Progenitor cell of endocrine pancreas (in vitro differentiated cells): ENCODE measurements at regions not wholly inside any gene's neighbourhood (a gene's known extent, or its start where the extent isn't known, plus 50 kb on each side); places are given as distances from the start of the nearest gene placed in this dataset.

ENCODE experiments used
- DNase-seq: peaks from one replicate; pipeline ENCODE4 v3.0.0; 2021; ENCODE audit warnings: low spot score; ENCODE audit not compliant: unreplicated experiment
- H3K27ac Mint-ChIP-seq: 2 replicates; pipeline ENCODE4 v1.8.0; 2021; ENCODE audit warnings: mild to moderate bottlenecking, moderate library complexity, mixed read lengths
- H3K27me3 Mint-ChIP-seq: 2 replicates; pipeline ENCODE4 v1.8.0; 2021; ENCODE audit warnings: mixed read lengths
- H3K36me3 Mint-ChIP-seq: 2 replicates; pipeline ENCODE4 v1.8.0; 2022; ENCODE audit warnings: mixed read lengths; ENCODE audit not compliant: insufficient read depth
- H3K4me1 Mint-ChIP-seq: 2 replicates; pipeline ENCODE4 v1.8.0; 2021; ENCODE audit warnings: low read depth, mixed read lengths
- H3K4me3 Mint-ChIP-seq: 2 replicates; pipeline ENCODE4 v1.8.0; 2021; ENCODE audit warnings: low read depth, mild to moderate bottlenecking, moderate library complexity, mixed read lengths
- H3K9me3 Mint-ChIP-seq: 2 replicates; pipeline ENCODE4 v1.8.0; 2021; ENCODE audit warnings: low read depth, mixed read lengths
- CTCF ChIP-seq: fragments of 200-600 bp; sonication (generic); IDR thresholded peaks from one replicate; pipeline ENCODE4 v1.5.0; 2021; ENCODE audit warnings: antibody characterized with exemption, mild to moderate bottlenecking; ENCODE audit not compliant: unreplicated experiment

- Mint-ChIP-seq H3K9me3 (peaks cover 3% of the 10 kb centered on the region), H3K27ac (no peak overlapping the region), H3K4me3 (no peak overlapping the region)
These were observed 173.8 kb upstream of the ZKSCAN2 start for GRCh38 chr16:25431472-25431871.

GRCh38 chr16:25426829-25427228 is 169.2 kb upstream of the ZKSCAN2 start:
- TF ChIP-seq CTCF = no peak
- Mint-ChIP-seq H3K36me3 (no peaks in the 10 kb centered on the region), H3K9me3 (peaks cover 3% of the 10 kb centered on the region), H3K4me3 (no peak overlapping the region), H3K27me3 (peaks cover 14% of the 10 kb centered on the region), H3K27ac (no peak overlapping the region), H3K4me1 (no peaks in the 10 kb centered on the region)
- no peak for DNase-seq

More at GRCh38 chr16:25431472-25431871, 173.8 kb upstream of the ZKSCAN2 start:
- Mint-ChIP-seq H3K36me3 (no peaks in the 10 kb centered on the region), H3K27me3 (peaks cover 37% of the 10 kb centered on the region), H3K4me1 (no peaks in the 10 kb centered on the region)
- DNase-seq = no peak
- no peak for TF ChIP-seq CTCF

- DNase-seq = no peak
- Mint-ChIP-seq H3K4me1 (no peaks in the 10 kb centered on the region), H3K27ac (no peak overlapping the region), H3K9me3 (no peaks in the 10 kb centered on the region), H3K36me3 (no peaks in the 10 kb centered on the region), H3K4me3 (no peak overlapping the region), H3K27me3 (peaks cover 5% of the 10 kb centered on the region)
- TF ChIP-seq CTCF = no peak
These were observed 162.0 kb upstream of the ZKSCAN2 start for GRCh38 chr16:25419681-25420080.

- H3K27me3 Mint-ChIP-seq = peaks cover 5% of the 10 kb centered on the region
- no peak for DNase-seq
- H3K4me3 Mint-ChIP-seq = no peak overlapping the region
- no peaks in the 10 kb centered on the region for H3K4me1 Mint-ChIP-seq
- no peaks in the 10 kb centered on the region for H3K36me3 Mint-ChIP-seq
- no peak overlapping the region for H3K27ac Mint-ChIP-seq
- TF ChIP-seq CTCF = no peak
- H3K9me3 Mint-ChIP-seq = no peaks in the 10 kb centered on the region
These were observed 161.5 kb upstream of the ZKSCAN2 start for GRCh38 chr16:25419153-25419552.

- H3K36me3 Mint-ChIP-seq = no peaks in the 10 kb centered on the region
- TF ChIP-seq CTCF = no peak
- no peaks in the 10 kb centered on the region for H3K4me1 Mint-ChIP-seq
- H3K4me3 Mint-ChIP-seq = no peak overlapping the region
- H3K27me3 Mint-ChIP-seq = no peaks in the 10 kb centered on the region
- no peak overlapping the region for H3K27ac Mint-ChIP-seq
- no peak for DNase-seq
- H3K9me3 Mint-ChIP-seq = no peaks in the 10 kb centered on the region
These were observed 158.4 kb upstream of the ZKSCAN2 start for GRCh38 chr16:25416002-25416401.

GRCh38 chr16:25413975-25414374 is 156.3 kb upstream of the ZKSCAN2 start:
- no peaks in the 10 kb centered on the region for H3K36me3 Mint-ChIP-seq
- H3K4me1 Mint-ChIP-seq = no peaks in the 10 kb centered on the region
- no peak for TF ChIP-seq CTCF
- no peak for DNase-seq
- no peak overlapping the region for H3K4me3 Mint-ChIP-seq
- no peaks in the 10 kb centered on the region for H3K27me3 Mint-ChIP-seq
- H3K27ac Mint-ChIP-seq = no peak overlapping the region
- no peaks in the 10 kb centered on the region for H3K9me3 Mint-ChIP-seq
